WTC11 (cell line): ENCODE measurements at regions not wholly inside any gene's neighbourhood (a gene's known extent, or its start where the extent isn't known, plus 50 kb on each side); places are given as distances from the start of the nearest gene placed in this dataset.

Experiments
- ATAC-seq: fragments of 200-7000 bp; cut with Tn5 transposase; 2 replicates; pipeline ENCODE4 v1.10.0; 2021; ENCODE audit warnings: mild to moderate bottlenecking, moderate library complexity
- CTCF ChIA-PET: fragments of 300-600 bp; sonication (Branson Sonifier 250); formaldehyde crosslinking; loops from one replicate; lab custom pipeline; 2021; ENCODE audit warnings: antibody characterized with exemption; lab: Charles Lee
- POLR2A ChIA-PET: fragments of 350-600 bp; sonication (Branson Sonifier 250); formaldehyde crosslinking; loops from one replicate; lab custom pipeline; 2021; ENCODE audit warnings: antibody characterized with exemption; lab: Charles Lee
- DNase-seq: peaks from one replicate; pipeline ENCODE4 v3.0.0; 2021; ENCODE audit warnings: low spot score
- H3K27ac Mint-ChIP-seq: 2 replicates; pipeline ENCODE4 v1.8.0; 2021; ENCODE audit warnings: mixed read lengths
- H3K27me3 Mint-ChIP-seq: 2 replicates; pipeline ENCODE4 v1.8.0; 2021; ENCODE audit warnings: low read depth, mild to moderate bottlenecking, moderate library complexity, mixed read lengths
- H3K36me3 Mint-ChIP-seq: 2 replicates; pipeline ENCODE4 v1.8.0; 2021; ENCODE audit warnings: mixed read lengths
- H3K4me1 Mint-ChIP-seq: 2 replicates; pipeline ENCODE4 v1.8.0; 2022; ENCODE audit warnings: mixed read lengths
- H3K4me3 Mint-ChIP-seq: 2 replicates; pipeline ENCODE4 v1.8.0; 2021; ENCODE audit warnings: mild to moderate bottlenecking, moderate library complexity, mixed read lengths
- H3K9me3 Mint-ChIP-seq: 2 replicates; pipeline ENCODE4 v1.8.0; 2021; ENCODE audit warnings: mixed read lengths
- CREM ChIP-seq: sonication (generic); formaldehyde crosslinking; IDR thresholded peaks from 2 replicates; pipeline ENCODE4 v1.8.1; 2022; ENCODE audit warnings: mild to moderate bottlenecking, missing genetic modification reagents, moderate library complexity
- EMX1 ChIP-seq: fragments of 250-450 bp; sonication (Bioruptor Pico); IDR thresholded peaks from 2 replicates; pipeline ENCODE4 v1.8.0; 2021; ENCODE audit warnings: mild to moderate bottlenecking
- ESRRA ChIP-seq: sonication (generic); formaldehyde crosslinking; IDR thresholded peaks from 2 replicates; pipeline ENCODE4 v1.8.1; 2022; ENCODE audit warnings: mild to moderate bottlenecking, missing genetic modification reagents, borderline replicate concordance
- GRHL2 ChIP-seq: fragments of 250-450 bp; sonication (Bioruptor Pico); IDR thresholded peaks from 2 replicates; pipeline ENCODE4 v1.8.0; 2022; ENCODE audit warnings: mild to moderate bottlenecking, moderate library complexity; ENCODE audit not compliant: insufficient replicate concordance, severe bottlenecking
- NR1H2 ChIP-seq: sonication (generic); formaldehyde crosslinking; IDR thresholded peaks from 2 replicates; pipeline ENCODE4 v1.9.0; 2021; ENCODE audit warnings: mild to moderate bottlenecking, moderate library complexity, missing genetic modification reagents
- ZNF121 ChIP-seq: sonication (generic); formaldehyde crosslinking; IDR thresholded peaks from 2 replicates; pipeline ENCODE4 v1.8.0; 2023; ENCODE audit warnings: missing genetic modification reagents
- ZNF423 ChIP-seq: fragments of 250-450 bp; sonication (Bioruptor Pico); IDR thresholded peaks from 2 replicates; pipeline ENCODE4 v2.1.2; 2022; ENCODE audit warnings: mild to moderate bottlenecking, moderate library complexity
- TF ChIP-seq, protein P1 (sequence below): fragments of 200-600 bp; IDR thresholded peaks from 2 replicates; pipeline ENCODE4 v1.8.0; 2022; ENCODE audit warnings: antibody characterized with exemption
- TF ChIP-seq, protein P2 (sequence below): sonication (generic); formaldehyde crosslinking; IDR thresholded peaks from 2 replicates; pipeline ENCODE4 v1.8.0; 2023; ENCODE audit warnings: missing genetic modification reagents, mild to moderate bottlenecking, borderline replicate concordance
- TF ChIP-seq, protein P3 (sequence below): sonication (generic); formaldehyde crosslinking; IDR thresholded peaks from 2 replicates; pipeline ENCODE4 v1.8.0; 2022; ENCODE audit warnings: missing genetic modification reagents
- TF ChIP-seq, protein P4 (sequence below): sonication (generic); formaldehyde crosslinking; IDR thresholded peaks from 2 replicates; pipeline ENCODE4 v1.8.1; 2022; ENCODE audit warnings: missing genetic modification reagents, borderline replicate concordance
- TF ChIP-seq, protein P5 (sequence below): fragments of 250-450 bp; sonication (Bioruptor Pico); IDR thresholded peaks from 2 replicates; pipeline ENCODE4 v1.9.0; 2021; ENCODE audit warnings: moderate library complexity, mild to moderate bottlenecking, inconsistent platforms, borderline replicate concordance
- TF ChIP-seq, protein P6 (sequence below): sonication (generic); formaldehyde crosslinking; IDR thresholded peaks from 2 replicates; pipeline ENCODE4 v1.8.1; 2022; ENCODE audit warnings: mild to moderate bottlenecking, missing genetic modification reagents, moderate library complexity, borderline replicate concordance
- TF ChIP-seq, protein P7 (sequence below): sonication (generic); formaldehyde crosslinking; IDR thresholded peaks from 2 replicates; pipeline ENCODE4 v1.8.0; 2022; ENCODE audit warnings: mild to moderate bottlenecking, missing genetic modification reagents
- TF ChIP-seq, protein P8 (sequence below): sonication (generic); formaldehyde crosslinking; conservative IDR thresholded peaks from 2 replicates; pipeline ENCODE4 v1.8.1; 2023; ENCODE audit warnings: mild to moderate bottlenecking, low read depth, missing genetic modification reagents, moderate library complexity

DNA sequence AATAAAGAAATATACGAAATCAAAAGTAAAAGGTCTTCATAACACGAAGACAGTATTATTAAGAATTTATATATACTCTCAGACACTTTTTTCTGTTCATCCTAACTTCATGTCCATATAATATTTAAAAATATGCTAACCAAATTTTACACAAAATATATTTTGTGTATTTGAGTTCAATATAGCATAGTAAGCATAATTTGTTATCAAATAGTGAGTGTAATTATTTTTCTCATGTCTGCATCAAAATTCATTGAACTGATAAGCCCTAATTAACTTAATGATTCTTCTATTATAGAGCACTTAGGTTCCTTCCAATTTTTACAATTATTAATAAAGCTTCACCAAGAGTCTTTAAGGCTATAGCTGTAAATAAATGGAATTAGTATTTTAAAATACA, 99.7 kb upstream of the SYT1 start:
- TF ChIP-seq, protein P1, sequence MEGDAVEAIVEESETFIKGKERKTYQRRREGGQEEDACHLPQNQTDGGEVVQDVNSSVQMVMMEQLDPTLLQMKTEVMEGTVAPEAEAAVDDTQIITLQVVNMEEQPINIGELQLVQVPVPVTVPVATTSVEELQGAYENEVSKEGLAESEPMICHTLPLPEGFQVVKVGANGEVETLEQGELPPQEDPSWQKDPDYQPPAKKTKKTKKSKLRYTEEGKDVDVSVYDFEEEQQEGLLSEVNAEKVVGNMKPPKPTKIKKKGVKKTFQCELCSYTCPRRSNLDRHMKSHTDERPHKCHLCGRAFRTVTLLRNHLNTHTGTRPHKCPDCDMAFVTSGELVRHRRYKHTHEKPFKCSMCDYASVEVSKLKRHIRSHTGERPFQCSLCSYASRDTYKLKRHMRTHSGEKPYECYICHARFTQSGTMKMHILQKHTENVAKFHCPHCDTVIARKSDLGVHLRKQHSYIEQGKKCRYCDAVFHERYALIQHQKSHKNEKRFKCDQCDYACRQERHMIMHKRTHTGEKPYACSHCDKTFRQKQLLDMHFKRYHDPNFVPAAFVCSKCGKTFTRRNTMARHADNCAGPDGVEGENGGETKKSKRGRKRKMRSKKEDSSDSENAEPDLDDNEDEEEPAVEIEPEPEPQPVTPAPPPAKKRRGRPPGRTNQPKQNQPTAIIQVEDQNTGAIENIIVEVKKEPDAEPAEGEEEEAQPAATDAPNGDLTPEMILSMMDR, result no peak
- TF ChIP-seq CREM (CRISPR knock-in tag) (no peak), GRHL2 (no peak), EMX1 (CRISPR knock-in tag) (no peak), ZNF121 (CRISPR knock-in tag) (no peak)
- TF ChIP-seq, protein P2, sequence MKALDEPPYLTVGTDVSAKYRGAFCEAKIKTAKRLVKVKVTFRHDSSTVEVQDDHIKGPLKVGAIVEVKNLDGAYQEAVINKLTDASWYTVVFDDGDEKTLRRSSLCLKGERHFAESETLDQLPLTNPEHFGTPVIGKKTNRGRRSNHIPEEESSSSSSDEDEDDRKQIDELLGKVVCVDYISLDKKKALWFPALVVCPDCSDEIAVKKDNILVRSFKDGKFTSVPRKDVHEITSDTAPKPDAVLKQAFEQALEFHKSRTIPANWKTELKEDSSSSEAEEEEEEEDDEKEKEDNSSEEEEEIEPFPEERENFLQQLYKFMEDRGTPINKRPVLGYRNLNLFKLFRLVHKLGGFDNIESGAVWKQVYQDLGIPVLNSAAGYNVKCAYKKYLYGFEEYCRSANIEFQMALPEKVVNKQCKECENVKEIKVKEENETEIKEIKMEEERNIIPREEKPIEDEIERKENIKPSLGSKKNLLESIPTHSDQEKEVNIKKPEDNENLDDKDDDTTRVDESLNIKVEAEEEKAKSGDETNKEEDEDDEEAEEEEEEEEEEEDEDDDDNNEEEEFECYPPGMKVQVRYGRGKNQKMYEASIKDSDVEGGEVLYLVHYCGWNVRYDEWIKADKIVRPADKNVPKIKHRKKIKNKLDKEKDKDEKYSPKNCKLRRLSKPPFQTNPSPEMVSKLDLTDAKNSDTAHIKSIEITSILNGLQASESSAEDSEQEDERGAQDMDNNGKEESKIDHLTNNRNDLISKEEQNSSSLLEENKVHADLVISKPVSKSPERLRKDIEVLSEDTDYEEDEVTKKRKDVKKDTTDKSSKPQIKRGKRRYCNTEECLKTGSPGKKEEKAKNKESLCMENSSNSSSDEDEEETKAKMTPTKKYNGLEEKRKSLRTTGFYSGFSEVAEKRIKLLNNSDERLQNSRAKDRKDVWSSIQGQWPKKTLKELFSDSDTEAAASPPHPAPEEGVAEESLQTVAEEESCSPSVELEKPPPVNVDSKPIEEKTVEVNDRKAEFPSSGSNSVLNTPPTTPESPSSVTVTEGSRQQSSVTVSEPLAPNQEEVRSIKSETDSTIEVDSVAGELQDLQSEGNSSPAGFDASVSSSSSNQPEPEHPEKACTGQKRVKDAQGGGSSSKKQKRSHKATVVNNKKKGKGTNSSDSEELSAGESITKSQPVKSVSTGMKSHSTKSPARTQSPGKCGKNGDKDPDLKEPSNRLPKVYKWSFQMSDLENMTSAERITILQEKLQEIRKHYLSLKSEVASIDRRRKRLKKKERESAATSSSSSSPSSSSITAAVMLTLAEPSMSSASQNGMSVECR (CRISPR knock-in tag), result no peak
- TF ChIP-seq, protein P3, sequence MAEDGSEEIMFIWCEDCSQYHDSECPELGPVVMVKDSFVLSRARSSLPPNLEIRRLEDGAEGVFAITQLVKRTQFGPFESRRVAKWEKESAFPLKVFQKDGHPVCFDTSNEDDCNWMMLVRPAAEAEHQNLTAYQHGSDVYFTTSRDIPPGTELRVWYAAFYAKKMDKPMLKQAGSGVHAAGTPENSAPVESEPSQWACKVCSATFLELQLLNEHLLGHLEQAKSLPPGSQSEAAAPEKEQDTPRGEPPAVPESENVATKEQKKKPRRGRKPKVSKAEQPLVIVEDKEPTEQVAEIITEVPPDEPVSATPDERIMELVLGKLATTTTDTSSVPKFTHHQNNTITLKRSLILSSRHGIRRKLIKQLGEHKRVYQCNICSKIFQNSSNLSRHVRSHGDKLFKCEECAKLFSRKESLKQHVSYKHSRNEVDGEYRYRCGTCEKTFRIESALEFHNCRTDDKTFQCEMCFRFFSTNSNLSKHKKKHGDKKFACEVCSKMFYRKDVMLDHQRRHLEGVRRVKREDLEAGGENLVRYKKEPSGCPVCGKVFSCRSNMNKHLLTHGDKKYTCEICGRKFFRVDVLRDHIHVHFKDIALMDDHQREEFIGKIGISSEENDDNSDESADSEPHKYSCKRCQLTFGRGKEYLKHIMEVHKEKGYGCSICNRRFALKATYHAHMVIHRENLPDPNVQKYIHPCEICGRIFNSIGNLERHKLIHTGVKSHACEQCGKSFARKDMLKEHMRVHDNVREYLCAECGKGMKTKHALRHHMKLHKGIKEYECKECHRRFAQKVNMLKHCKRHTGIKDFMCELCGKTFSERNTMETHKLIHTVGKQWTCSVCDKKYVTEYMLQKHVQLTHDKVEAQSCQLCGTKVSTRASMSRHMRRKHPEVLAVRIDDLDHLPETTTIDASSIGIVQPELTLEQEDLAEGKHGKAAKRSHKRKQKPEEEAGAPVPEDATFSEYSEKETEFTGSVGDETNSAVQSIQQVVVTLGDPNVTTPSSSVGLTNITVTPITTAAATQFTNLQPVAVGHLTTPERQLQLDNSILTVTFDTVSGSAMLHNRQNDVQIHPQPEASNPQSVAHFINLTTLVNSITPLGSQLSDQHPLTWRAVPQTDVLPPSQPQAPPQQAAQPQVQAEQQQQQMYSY, result no peak
- TF ChIP-seq, protein P4, sequence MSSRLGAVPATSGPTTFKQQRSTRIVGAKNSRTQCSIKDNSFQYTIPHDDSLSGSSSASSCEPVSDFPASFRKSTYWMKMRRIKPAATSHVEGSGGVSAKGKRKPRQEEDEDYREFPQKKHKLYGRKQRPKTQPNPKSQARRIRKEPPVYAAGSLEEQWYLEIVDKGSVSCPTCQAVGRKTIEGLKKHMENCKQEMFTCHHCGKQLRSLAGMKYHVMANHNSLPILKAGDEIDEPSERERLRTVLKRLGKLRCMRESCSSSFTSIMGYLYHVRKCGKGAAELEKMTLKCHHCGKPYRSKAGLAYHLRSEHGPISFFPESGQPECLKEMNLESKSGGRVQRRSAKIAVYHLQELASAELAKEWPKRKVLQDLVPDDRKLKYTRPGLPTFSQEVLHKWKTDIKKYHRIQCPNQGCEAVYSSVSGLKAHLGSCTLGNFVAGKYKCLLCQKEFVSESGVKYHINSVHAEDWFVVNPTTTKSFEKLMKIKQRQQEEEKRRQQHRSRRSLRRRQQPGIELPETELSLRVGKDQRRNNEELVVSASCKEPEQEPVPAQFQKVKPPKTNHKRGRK (CRISPR knock-in tag), result no peak
- H3K4me1 Mint-ChIP-seq, result no peaks in the 10 kb centered on the region
- no peaks in the 10 kb centered on the region for H3K27me3 Mint-ChIP-seq
- H3K36me3 Mint-ChIP-seq, result 0 out of 2 replicates have a peak, but pooled peaks cover under 1% of the 10 kb centered on the region
- no peak for ATAC-seq
- no peak overlapping the region for H3K27ac Mint-ChIP-seq
- POLR2A ChIA-PET, result no interaction called here
- DNase-seq, result no peak
- H3K9me3 Mint-ChIP-seq, result peaks cover 9% of the 10 kb centered on the region
- no peak overlapping the region for H3K4me3 Mint-ChIP-seq
- CTCF ChIA-PET, result no interaction called here

DNA sequence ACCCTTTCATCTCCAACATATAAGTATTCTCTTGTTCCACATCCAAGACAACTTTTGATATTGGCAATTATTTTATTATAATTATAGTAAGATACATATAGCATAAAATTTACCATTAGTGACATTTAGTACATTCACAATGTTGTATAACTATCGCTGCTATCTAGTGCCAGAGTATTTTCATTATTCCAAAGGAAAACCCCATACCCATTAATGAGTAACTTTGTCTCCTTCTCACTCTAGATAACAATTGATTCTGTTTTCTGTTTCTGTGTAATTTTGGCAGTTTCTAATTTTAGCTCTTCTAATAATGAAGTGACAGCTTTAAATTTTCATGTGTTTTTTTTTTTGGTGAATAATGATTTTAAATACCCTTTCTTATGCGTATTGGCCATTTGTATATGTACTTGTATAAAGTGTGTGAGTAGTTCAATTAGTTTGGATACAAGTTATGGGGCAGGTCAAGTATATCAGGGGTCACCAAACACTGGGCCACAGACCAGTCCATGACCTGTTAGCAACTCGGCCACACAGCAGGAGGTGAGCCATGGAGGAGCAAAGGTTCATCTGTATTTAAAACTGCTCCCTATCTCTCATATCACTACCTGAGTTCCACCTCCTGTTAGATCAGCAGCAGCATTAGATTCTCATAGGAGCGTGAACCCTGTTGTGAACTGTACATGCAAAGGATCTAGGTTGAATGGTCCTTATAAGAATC, 97.2 kb upstream of the SYT1 start:
- H3K4me3 Mint-ChIP-seq, result no peak overlapping the region
- no peaks in the 10 kb centered on the region for H3K27me3 Mint-ChIP-seq
- TF ChIP-seq, protein P5, sequence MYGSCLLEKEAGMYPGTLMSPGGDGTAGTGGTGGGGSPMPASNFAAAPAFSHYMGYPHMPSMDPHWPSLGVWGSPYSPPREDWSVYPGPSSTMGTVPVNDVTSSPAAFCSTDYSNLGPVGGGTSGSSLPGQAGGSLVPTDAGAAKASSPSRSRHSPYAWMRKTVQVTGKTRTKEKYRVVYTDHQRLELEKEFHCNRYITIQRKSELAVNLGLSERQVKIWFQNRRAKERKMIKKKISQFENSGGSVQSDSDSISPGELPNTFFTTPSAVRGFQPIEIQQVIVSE (CRISPR knock-in tag), result no peak
- TF ChIP-seq ESRRA (CRISPR knock-in tag), result no peak
- TF ChIP-seq, protein P6, sequence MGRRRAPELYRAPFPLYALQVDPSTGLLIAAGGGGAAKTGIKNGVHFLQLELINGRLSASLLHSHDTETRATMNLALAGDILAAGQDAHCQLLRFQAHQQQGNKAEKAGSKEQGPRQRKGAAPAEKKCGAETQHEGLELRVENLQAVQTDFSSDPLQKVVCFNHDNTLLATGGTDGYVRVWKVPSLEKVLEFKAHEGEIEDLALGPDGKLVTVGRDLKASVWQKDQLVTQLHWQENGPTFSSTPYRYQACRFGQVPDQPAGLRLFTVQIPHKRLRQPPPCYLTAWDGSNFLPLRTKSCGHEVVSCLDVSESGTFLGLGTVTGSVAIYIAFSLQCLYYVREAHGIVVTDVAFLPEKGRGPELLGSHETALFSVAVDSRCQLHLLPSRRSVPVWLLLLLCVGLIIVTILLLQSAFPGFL (CRISPR knock-in tag), result no peak
- TF ChIP-seq, protein P7, sequence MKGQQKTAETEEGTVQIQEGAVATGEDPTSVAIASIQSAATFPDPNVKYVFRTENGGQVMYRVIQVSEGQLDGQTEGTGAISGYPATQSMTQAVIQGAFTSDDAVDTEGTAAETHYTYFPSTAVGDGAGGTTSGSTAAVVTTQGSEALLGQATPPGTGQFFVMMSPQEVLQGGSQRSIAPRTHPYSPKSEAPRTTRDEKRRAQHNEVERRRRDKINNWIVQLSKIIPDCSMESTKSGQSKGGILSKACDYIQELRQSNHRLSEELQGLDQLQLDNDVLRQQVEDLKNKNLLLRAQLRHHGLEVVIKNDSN (CRISPR knock-in tag), result no peak
- TF ChIP-seq, protein P8, sequence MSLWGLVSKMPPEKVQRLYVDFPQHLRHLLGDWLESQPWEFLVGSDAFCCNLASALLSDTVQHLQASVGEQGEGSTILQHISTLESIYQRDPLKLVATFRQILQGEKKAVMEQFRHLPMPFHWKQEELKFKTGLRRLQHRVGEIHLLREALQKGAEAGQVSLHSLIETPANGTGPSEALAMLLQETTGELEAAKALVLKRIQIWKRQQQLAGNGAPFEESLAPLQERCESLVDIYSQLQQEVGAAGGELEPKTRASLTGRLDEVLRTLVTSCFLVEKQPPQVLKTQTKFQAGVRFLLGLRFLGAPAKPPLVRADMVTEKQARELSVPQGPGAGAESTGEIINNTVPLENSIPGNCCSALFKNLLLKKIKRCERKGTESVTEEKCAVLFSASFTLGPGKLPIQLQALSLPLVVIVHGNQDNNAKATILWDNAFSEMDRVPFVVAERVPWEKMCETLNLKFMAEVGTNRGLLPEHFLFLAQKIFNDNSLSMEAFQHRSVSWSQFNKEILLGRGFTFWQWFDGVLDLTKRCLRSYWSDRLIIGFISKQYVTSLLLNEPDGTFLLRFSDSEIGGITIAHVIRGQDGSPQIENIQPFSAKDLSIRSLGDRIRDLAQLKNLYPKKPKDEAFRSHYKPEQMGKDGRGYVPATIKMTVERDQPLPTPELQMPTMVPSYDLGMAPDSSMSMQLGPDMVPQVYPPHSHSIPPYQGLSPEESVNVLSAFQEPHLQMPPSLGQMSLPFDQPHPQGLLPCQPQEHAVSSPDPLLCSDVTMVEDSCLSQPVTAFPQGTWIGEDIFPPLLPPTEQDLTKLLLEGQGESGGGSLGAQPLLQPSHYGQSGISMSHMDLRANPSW (CRISPR knock-in tag), result no peak
- TF ChIP-seq ZNF423 (CRISPR knock-in tag), result no peak
- TF ChIP-seq NR1H2 (CRISPR knock-in tag), result no peak
- TF ChIP-seq GRHL2, result no peak

More for the DNA sequence above, 97.2 kb upstream of the SYT1 start:
- Mint-ChIP-seq H3K9me3 (peaks cover 8% of the 10 kb centered on the region), H3K36me3 (no peaks in the 10 kb centered on the region), H3K4me1 (no peaks in the 10 kb centered on the region), H3K27ac (no peak overlapping the region)
- ATAC-seq (no peak), DNase-seq (no peak)
- ChIA-PET POLR2A (no interaction called here), CTCF (no interaction called here)
